GM12873 (cell line): ENCODE measurements at regions not wholly inside any gene's neighbourhood (a gene's known extent, or its start where the extent isn't known, plus 50 kb on each side); places are given as distances from the start of the nearest gene placed in this dataset.

Source experiments
- TF ChIP-seq, protein P1 (sequence below): IDR thresholded peaks from 2 replicates; pipeline ENCODE4 v1.5.1; 2012; ENCODE audit warnings: low read depth, mild to moderate bottlenecking, moderate library complexity, low read length, control low read depth; ENCODE audit not compliant: insufficient read depth; ENCODE audit errors: missing control alignments

DNA sequence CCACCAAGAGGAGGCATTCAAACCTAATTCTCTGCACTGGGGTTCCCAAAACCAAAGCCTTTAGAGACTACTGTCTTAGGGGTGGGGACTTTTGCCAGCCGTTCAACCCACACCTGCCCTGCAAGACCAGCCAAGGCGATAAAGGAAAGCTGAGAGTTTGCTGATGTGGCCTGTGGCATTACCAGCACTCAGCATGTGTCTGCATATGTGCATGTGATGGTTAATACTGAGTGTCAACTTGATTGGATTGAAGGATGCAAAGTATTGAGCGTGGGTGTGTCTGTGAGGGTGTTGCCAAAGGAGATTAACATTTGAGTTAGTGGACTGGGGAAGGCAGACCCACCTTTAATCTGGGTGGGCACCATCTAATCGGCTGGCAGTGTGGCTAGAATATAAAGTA, 474.2 kb downstream of the MED10 start:
- TF ChIP-seq, protein P1, sequence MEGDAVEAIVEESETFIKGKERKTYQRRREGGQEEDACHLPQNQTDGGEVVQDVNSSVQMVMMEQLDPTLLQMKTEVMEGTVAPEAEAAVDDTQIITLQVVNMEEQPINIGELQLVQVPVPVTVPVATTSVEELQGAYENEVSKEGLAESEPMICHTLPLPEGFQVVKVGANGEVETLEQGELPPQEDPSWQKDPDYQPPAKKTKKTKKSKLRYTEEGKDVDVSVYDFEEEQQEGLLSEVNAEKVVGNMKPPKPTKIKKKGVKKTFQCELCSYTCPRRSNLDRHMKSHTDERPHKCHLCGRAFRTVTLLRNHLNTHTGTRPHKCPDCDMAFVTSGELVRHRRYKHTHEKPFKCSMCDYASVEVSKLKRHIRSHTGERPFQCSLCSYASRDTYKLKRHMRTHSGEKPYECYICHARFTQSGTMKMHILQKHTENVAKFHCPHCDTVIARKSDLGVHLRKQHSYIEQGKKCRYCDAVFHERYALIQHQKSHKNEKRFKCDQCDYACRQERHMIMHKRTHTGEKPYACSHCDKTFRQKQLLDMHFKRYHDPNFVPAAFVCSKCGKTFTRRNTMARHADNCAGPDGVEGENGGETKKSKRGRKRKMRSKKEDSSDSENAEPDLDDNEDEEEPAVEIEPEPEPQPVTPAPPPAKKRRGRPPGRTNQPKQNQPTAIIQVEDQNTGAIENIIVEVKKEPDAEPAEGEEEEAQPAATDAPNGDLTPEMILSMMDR = no peak

DNA sequence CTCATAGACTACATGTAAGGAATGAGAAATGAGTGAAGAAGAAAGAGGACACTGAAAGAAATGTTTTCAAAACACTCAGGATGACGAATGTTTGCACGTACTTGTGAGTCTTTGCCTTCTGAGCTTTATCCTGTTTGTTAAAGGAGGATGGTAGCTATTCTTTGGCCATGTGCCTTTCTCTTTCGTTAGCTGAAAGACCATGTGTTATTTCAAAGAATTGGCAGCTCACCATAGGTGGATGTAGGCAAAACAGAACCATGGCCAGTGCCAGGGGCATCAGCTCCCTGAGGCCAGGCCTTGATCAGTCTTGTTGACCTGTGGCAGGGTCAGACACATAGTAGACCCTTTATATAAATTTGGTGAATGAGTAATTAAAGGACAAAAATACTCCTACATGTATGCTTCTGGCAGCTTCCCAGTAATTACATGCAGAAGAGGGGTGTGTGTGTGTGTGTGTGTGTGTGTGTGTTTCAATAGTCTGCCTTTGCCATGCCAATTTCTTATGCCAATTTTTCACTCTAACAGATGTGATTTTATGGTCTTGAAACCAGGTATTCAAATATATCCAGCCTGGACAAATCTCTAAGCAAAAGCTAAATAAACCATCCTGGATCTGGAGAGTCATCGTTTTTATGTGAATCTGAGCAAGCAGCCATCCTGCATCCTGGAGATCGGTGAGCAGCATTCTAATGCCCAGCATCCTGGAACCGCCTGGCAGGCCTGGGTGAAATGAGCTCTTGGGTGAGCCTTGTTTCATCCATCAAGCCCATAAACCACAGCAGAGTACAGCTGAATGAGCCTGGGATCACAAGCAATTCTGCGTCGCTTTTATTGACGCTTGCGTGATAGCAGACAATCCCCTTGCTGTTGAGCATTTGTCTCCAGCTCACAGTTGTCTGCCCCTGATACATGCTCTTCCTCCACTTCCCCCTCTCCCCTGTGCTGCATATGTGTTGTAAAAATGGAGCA, 475.4 kb downstream of the MED10 start:
- TF ChIP-seq, protein P1 = no peak

GRCh38 chr5:5900350-5900749, 477.9 kb downstream of the ICE1 start:
- TF ChIP-seq, protein P1 = no peak

GRCh38 chr5:5899716-5900115, 477.2 kb downstream of the ICE1 start:
- TF ChIP-seq, protein P1 = no peak

GRCh38 chr5:5888284-5888683, 465.8 kb downstream of the ICE1 start:
- TF ChIP-seq, protein P1 = no peak

GRCh38 chr5:5887833-5888232, 465.4 kb downstream of the ICE1 start:
- TF ChIP-seq, protein P1 = no peak

GRCh38 chr5:5886812-5887486, 464.5 kb downstream of the ICE1 start:
- TF ChIP-seq, protein P1 = peak; percentile 80
